IPS DF 4.7 (cell line): ENCODE measurements at regions not wholly inside any gene's neighbourhood (a gene's known extent, or its start where the extent isn't known, plus 50 kb on each side); places are given as distances from the start of the nearest gene placed in this dataset.
"Not testable (repeated sequence)": the region's sequence is repeated elsewhere in the genome, so short reads cannot be mapped to it uniquely, and the experiment has no call there.

Experiments
- DNase-seq: peaks from one replicate; pipeline ENCODE4 v3.0.0-alpha.2; 2013; ENCODE audit warnings: low spot score; ENCODE audit errors: extremely low read depth

DNA sequence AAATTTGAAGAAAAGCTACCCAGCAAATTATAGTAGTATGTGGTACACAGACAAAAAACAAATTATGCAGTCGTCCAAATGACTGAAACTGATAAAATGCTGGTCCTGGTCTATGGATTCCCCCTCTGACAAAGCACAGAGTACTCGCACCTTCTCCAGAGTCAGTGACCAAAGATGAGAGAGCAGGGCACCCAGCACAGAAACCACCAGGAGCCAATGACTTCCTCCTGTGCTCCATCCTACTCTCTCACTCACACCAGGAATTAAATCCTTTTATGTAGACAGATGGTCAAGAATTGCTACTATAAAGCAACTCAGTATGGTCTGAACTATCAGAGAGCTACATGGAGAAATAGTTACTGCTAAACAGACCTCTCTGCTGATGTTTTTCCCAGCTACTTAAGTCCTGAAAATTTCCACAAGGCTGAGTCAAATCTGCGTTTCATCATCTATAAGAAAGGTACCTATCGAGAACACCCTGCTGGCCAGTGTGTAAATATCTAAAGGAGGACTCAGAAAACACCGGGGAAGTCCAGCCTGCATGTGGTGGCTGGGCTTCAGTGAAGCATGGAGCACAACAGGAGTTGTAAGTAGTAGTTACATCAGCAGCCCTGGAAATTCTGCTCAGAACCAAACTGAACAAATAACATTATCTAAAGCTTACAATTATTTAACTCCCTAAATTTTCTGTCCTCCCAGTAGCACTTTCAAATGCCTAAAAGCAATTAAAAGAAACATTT, 84.5 kb upstream of the FBXO28 start:
- not testable (repeated sequence) for DNase-seq

DNA sequence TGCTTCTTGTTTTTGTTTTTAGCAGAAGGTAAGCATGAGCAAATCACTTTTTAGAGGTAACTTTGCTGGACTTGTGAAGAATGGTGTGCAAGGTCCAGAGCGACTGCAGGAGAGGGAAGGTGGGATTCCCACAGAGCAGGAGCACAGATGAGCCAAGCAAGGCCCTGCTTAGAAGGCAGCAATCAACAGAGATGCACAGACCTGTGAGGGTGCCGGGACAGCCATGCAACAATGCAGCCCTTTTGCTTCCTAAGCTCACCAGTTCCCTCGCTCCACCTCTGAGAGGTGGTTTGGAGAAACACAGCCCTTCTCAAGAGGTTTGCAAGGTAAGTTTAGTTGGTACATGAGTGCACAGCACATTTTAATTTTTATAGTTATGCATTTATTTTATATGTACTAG, 85.1 kb upstream of the FBXO28 start:
- not testable (repeated sequence) for DNase-seq

DNA sequence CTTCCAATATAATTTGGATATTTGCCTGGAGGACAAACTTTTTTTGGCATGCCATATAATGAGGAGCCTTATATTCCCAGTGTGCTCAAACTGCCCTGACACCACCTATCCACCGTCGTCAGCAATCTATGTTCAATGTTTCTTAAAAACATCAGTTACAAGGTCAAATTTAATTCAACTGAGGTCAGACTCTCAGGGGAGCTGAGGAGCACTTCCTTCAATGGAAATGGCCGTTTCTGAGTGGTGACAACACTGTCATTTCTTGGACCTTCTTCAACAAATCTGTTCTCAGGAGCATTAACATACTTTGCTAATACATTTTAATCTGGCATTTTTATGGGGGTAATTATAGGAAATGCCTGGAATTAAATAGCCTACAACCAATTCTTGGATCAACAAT, 90.8 kb upstream of the FBXO28 start:
- DNase-seq = not testable (repeated sequence)

DNA sequence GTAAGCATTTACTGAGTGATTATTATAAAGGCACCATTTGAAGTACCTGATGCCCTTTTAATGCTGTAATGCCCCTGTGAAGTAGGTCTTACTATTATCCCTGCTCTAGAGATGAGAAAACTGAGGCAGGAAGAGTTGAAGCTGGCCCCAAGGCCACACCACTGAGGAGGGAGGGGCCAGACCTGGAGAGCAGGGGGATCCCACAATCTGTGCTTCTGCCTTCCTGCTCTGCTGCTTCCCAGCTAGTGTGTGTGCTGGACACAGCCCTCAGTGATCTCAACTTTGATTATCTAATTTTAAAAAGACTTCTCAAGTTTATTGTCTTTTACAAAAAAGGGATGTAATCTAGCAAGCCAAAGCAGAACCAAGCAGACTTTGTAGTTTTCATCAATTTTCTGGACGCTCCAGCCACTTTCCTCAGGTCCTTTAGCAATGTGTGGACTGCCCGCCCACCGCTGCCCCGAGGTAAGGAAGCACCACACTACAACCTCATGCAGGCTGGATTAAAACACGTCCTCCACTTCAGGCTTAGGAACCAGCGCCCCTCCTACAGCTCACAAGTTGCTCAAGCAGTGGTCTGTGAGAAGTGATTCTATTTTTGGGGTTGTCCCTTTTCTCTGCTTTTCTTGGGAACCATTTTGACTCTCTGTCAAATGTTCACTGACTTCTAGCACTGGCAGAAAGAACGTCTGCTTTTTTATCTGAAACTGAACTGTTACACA, 91.5 kb upstream of the FBXO28 start:
- not testable (repeated sequence) for DNase-seq

DNA sequence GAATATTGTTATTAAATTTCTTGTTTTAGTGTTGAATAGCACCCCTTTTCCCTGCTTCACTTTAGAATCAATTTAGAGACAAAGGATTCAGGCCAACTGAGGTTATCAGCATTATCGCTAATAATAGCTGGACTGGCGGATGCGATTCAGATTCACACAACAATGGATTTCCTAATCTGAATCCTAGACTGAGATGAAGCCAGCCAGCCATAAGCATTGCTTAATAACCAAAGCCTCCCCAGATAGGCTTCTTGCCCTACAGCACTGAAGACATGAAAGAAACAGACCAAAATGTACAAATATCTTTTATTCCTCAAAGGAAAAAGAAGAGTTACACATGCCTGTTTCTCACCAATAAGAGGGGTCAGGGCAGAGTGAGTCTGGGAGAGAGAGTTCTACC, 94.0 kb upstream of the FBXO28 start:
- DNase-seq = not testable (repeated sequence)

DNA sequence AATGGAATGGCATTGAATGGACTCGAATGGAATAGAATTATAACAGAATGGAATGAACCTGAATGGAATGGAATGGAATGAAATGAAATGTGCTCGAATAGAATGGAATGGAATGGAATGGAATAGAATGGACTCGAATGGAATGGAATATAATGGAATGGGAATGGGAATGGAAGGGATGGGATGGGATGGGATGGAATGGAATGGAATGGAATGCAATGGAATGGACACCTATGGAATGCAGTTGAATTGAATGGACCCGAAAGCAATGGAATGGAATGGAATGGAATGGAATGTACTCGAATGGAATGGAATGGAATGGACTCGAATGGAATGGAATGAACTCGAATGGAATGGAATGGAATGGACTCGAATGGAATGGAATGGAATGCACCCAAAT, 98.1 kb upstream of the FBXO28 start:
- DNase-seq = not testable (repeated sequence)

DNA sequence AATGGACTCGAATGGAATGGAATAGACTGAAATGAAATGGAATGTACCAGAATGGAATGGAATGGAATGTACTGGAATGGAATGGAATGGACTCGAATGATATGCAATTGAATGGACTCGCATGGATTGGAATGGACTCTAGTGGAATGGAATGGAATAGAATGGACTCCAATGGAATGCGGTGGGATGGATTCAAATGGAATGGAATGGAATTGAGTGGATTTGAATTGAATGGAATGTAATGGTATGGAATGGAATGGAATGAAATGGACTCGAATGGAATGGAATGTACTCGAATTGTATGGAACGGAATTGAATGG, 99.6 kb upstream of the FBXO28 start:
- DNase-seq = no peak

DNA sequence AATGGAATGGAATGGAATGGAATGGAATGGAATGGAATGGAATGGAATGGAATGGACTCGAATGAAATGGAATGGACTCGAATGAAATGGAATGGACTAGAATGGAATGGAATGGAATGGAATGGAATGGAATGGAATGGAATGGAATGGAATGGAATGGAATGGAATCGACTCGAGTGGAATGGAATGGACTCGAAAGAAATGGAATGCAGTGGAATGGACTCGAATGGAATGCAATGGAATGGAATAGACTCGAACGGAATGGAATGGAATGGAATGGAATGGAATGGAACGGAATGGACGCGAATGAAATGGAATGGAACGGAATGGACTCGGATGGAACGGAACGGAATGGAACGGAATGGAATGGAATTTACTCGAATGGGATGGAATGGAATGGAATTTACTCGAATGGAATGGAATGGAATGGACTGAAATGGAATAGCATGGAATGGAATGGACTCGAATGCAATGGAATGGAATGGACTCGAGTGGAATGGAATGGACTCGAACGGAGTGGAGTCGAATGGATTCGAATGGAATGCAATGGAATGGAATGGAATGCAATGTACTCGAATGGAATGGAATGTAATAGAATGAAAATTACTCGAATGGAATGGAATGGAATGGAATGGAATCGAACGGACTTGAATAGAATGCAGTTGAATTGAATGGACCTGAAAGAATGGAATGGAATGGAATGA, 100.1 kb upstream of the FBXO28 start:
- not testable (repeated sequence) for DNase-seq

DNA sequence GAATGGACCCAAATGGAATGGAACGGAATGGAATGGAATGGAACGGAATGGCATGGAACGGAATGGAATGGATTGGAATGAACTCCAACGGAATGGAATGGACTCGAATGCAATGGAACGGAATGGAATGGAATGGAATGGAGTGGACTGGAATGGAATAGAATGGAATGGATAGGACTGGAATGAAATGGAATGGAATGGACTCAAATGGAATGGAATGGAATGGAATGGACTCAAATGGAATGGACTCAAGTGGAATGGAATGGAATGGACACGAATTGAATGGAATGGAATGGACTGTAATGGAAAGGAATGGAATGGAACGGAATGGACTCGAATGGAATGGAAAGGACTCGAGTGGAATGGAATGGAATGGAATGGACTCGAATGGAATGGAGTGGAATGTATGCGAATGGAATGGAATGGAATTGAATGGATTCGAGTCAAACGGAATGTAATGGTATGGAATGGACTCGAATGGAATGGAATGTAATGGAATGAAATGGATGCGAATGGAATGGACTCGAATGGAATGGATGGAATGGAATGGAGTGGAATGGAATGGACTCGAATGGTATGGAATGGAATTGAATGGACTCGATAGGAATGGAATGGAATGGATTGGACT, 101.0 kb upstream of the FBXO28 start:
- not testable (repeated sequence) for DNase-seq

DNA sequence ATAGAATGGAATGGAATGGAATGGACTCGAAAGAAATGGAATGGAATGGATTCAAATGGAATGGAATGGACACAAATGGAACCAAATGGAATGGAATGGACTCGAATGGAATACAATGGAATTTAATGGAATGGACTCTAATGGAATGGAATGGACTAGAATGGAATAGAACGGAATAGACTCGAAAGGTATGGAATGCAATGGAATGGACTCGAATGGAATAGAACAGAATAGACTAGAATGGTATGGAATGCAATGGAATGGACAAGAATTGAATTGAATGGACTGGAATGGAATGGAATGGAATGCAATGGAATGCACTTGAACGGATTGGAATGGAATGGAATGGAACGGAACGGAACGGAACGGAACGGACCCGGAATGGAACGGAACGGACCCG, 101.7 kb upstream of the FBXO28 start:
- DNase-seq = not testable (repeated sequence)

DNA sequence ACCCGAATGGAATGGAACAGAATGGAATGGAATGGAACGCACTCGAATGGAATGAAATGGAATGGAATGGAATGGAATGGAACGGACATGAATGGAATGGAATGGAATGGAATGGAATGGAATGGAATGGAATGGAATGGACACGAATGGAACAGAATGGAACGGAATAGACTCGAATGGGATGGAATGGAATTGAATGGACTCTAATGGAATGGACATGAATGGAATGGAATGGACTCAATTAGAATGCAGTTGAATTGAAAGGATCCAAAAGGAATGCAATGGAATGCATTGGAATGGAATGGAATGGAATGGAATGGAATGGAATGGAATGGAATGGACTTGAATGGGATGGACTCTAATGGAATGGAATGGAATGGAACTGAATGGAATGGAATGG, 102.2 kb upstream of the FBXO28 start:
- DNase-seq = not testable (repeated sequence)

DNA sequence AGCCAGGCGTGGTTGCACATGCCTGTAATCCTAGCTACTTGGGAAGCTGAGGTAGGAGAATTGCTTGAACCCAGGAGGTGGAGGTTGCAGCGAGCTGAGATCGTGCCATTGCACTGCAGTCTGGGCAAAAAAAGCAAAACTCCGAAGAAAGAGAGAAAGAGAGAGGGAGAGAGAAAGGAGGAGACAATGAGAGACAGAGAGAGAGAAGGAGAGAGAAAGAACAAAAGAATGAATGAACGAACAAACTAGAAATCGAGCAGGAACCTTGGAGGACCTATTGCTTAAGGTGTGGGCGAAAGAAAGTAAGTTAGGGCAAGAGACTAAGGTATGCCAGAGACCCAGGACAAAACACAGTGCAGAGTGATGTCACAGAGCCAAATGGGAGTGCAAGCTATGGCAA, 102.8 kb upstream of the FBXO28 start:
- not testable (repeated sequence) for DNase-seq

DNA sequence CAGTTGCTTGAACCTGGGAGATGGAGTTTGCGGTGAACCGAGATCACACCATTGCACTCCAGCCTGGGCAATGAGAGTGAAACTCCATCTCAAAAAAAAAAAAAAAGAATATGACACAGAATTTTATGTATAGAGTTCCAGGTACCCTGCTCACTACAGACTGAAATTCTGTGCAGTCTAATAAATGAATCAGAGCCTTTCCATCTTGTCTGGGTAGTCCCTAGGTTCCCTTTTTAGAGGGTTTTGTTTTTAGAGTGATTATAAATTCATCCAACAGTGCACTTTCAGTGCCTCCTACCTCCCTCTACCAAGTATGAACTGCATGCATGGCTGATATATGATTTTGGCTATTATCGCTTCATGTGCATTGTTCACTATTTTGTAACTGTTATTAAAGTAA, 107.9 kb upstream of the FBXO28 start:
- DNase-seq = not testable (repeated sequence)

DNA sequence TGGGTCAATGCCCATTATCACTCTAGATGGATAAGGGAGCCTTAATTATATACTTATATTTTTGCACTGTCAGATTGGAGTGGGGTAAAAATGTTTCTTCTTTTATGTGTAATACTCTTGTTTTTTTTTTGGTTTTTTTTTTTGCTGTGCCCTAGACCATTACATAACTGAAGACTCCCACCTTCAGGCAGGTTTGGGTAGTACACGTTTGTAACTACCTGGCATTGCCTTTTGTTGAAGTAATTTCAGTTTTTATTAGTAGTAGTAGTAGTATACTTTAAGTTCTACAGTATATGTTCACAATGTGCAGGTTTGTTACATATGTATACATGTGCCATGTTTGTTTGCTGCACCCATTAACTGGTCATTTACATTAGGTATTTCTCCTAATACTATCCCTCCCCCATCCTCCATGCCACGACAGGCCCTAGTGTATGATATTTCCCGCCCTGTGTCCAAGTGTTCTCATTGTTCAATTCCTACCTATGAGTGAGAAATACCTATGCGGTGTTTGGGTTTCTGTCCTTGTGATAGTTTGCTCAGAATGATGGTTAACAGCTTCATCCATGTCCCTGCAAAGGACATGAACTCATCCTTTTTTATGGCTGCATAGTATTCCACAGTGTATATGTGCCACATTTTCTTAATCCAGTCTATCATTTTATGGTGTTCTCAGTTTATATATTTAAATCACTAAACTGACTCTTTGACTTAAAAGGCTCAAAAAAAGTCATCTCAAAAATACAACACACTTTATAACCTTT, 109.2 kb upstream of the FBXO28 start:
- not testable (repeated sequence) for DNase-seq

DNA sequence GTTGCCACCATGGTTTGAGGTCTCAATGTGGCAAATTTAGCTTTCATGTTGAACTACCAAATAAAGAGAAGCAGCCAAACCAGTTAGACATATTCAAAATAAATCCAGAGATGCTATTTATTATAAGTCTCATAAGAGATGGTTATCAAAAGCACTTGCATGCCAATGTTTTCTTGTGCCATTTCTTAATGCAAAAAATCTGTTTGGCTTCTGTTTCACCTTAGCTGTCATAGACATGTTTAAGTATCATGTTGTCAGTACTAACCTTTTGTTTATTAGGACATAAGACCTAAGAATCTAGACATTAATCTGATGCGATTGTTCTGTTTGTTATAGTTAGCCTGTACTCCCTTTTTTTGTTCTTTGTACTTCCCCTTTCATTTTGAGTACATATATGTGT, 110.0 kb upstream of the FBXO28 start:
- not testable (repeated sequence) for DNase-seq

DNA sequence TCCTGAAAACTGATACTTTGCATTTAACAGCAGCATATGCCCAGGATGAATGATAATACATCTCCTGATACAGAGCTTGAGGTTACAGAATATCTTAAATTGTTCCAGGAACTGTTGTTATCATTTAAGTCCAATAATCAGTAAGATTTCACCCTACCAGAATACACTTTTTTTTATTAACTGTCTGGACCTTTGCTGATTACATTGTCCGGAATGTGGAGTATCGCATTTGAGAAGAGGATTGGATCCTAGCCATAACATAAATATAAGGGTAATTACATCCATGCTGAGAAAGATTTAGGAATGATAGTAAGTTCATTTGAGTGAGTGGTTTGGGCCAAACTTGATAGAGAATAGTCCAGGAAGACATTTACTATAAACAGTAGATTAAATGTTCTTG, 112.2 kb upstream of the FBXO28 start:
- DNase-seq = not testable (repeated sequence)

DNA sequence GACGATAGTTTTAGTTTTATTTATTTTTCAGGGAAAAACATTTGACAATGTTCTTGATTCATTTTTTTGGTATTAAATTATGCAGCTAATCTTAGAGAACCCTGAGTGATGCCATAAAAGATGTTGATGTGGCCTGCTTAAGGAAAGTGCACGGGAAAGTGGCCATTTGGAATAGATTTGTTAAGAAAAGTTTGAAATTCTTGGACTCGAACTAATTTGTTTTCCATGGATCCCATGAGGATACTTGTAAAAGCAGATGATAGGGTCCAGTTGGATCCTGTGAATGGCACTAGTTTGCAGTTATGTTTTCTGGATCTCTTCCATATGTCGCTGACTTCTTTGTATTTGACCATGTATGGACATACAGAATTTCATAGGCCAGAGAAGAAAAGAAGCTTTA, 114.2 kb upstream of the FBXO28 start:
- not testable (repeated sequence) for DNase-seq

DNA sequence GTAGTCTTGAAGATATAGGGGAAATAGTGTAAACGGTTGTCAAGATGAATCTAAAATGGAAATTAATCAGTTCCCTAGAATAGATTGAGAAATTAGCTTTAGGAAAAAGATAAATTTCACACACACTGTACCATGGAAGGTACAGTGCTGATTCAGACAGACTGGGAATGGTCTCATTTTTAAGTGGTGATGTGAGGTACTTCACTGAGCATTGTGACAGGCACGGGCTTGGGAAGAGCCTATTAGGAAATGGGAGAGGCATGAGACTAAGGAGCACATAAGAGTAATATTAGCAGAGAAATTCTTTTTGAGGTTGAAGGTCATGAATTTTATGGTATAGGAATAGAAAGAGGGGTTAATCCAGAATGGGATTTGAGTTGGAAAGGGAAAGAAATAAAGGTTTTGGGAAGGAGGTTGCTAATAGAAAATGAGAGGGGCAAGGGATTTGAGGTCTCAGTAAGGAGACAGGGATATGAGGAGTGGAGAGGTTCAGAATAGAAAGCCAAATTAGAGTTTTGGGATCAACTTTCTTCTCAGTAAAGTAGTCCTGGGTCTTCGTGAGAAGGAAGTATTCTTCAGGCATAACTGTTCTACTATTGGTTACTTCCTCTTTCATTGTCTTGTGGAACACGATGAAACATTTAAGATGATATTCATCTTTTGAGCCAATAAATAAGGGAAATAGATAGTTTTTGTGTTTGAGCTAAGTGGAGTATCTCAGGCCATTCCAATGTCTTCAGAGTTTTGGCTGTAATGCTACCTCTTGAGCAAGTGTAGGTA, 115.0 kb upstream of the FBXO28 start:
- not testable (repeated sequence) for DNase-seq

DNA sequence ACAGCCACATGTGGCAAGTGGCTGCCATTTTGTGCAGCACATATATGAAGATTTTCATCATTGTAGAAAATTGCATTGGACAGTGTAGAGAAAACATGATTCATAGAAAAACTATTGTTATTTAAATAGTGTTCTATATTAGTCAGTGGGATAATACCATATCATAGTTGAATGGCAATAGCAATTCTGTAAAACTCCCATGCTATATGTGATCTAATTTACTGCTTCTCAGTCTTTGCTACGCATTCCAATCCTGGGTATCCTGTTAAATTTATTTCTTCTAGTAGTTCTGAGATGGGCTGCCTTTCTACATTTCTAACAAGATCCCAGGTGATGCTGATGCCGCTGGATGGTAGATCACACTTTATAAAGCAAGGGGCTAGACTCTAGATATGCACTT, 117.5 kb upstream of the FBXO28 start:
- DNase-seq = not testable (repeated sequence)
